Choroid plexus epithelial cell (primary cell): ENCODE measurements at regions not wholly inside any gene's neighbourhood (a gene's known extent, or its start where the extent isn't known, plus 50 kb on each side); places are given as distances from the start of the nearest gene placed in this dataset.

Experiments used
- DNase-seq: peaks from one replicate; pipeline ENCODE4 v3.0.0-alpha.2; 2010; ENCODE audit warnings: low read depth
- H3K4me3 ChIP-seq: 2 replicates; pipeline ENCODE4 v1.5.1; 2011; ENCODE audit warnings: low read depth, mild to moderate bottlenecking, control low read depth, low read length, moderate library complexity
- CTCF ChIP-seq: conservative IDR thresholded peaks from 2 replicates; pipeline ENCODE4 v1.5.1; 2011; ENCODE audit warnings: low read depth, mild to moderate bottlenecking, control low read depth, inconsistent platforms, low read length, moderate library complexity

DNA sequence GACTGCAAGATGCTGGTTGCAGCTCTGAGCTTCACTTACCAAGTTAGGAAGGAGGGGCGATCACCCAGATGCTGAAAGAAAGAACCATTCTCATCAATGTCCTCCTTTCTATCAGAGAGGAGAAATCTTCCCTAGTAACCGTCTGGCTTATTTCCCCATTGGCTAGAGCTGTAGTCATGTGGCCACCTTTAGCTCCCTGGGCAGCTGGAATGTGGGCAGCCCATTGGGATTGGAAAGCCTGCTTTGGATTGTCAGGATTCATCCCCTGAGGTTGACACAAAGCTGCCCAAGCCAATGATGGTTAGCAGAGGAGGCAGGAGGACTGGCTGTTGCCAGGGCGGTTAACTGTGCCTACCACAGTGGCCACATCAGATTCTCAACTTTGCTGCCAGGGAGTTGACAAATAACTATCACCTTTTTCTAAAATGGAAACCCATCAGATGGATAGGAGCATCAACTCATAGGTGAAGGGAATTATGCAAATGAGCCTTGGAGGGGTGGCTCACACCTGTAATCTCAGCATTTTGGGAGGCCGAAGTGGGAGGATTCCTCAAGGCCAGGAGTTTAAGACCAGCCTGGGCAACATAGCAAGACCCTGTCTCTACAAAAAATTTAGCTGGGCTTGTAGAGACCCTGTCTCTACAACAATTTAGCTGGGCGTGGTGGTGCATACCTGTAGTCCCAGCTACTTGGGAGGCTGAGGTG lies 206.4 kb upstream of the GALNT17 start:
- no peak for TF ChIP-seq CTCF
- no peak overlapping the region for H3K4me3 ChIP-seq
- DNase-seq: no peak

DNA sequence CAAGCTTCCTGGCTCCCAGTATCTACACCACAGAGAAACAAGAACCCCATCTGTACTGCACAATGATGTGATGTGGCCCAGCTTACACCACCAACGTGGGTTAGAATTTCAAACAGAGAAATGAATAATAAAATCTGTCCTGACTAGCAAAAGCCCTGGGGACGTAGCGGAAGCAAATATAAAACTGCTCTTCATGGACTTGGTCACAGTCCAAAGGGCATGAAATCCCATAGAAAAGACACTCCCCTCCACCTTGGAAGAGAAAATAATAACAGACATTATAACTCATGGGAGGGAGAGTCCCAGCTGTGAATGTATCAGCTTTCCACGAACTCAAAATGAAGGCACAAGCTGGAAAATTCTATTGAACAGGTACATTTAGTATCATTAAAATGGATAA lies 205.3 kb upstream of the GALNT17 start:
- DNase-seq: no peak
- TF ChIP-seq CTCF: no peak
- H3K4me3 ChIP-seq: no peak overlapping the region

GRCh38 chr7:70935311-70935710 lies 196.6 kb upstream of the GALNT17 start:
- H3K4me3 ChIP-seq: no peak overlapping the region
- no peak for DNase-seq
- TF ChIP-seq CTCF: no peak

DNA sequence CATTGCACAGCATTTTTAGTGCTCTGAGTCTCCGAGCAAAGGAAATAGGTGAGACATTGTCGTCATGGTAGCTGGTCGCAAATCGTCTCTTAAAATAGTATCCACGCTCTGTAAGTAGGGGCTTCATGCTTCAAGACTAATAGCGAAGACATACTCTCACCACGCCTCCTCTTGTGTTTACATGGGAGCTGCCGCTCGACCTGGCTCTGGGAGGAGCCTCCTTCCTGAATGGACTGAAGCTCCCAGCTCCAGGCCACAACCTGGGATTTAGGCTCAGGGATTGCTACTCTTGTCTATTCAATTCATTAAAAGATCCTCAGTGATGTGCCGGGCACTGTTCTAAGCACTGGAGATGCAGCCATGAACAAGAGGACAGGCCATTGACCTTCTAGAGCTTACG lies 196.1 kb upstream of the GALNT17 start:
- DNase-seq: no peak
- TF ChIP-seq CTCF: no peak

DNA sequence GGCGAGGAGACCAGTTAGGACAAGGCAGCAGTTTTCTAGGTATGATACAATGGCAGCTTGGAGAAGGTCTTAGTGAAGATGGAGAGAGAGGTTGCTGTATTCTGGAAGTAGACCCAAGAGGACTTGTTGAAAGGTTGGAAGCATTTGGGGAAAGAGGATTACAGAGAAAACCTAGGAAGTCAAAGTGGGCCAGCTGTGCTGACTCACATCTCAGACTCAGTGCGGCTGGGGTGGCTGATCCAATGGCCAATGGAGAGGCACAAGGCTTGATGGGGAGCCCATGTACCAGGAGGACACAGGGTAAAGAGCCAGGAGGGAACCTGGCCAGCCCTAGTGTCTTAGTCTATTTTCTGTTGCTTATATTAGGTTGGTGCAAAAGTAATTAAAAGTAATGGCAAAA lies 194.5 kb upstream of the GALNT17 start:
- DNase-seq: no peak
- no peak overlapping the region for H3K4me3 ChIP-seq
- no peak for TF ChIP-seq CTCF

More for the DNA sequence above, 196.1 kb upstream of the GALNT17 start:
- no peak overlapping the region for H3K4me3 ChIP-seq

DNA sequence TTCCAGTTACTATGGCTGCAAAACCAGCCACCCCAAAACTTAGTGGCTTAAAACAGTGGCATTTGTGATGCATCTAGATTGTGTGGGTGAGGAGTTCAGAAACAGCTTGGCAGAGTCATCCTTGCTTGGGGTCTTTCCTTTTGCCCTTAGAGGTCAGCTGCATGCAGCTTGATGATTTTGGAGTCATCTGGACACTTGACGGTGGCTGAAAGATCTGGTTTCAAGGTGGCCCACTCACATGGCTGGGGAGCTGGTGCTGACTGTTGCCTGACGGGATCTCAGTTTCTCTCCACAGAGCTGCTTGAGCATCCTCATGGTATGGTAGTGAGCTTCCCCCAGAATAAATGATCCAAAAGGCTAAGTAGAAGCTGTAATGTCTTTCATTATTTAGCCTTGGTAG lies 191.3 kb upstream of the GALNT17 start:
- no peak overlapping the region for H3K4me3 ChIP-seq
- DNase-seq: no peak
- no peak for TF ChIP-seq CTCF

- no peak for TF ChIP-seq CTCF
- no peak overlapping the region for H3K4me3 ChIP-seq
- DNase-seq: no peak
Measured at GRCh38 chr7:70942791-70943190, 189.2 kb upstream of the GALNT17 start.
